ENCODE measurements at regions not wholly inside any gene's neighbourhood (a gene's known extent, or its start where the extent isn't known, plus 50 kb on each side); places are given as distances from the start of the nearest gene placed in this dataset.

- TF ChIP-seq POLR2AphosphoS5 (IDR thresholded peaks at IDR 0.05; ENCODE audit: low read depth, low read length) (no peak), FOXP2 (optimal IDR thresholded peaks at IDR 0.05; ENCODE audit: borderline replicate concordance, extremely low read depth, extremely low read length, insufficient read depth) (no peak), REST (IDR thresholded peaks at IDR 0.05; ENCODE audit: insufficient read depth in 1 of 2, low read depth in 2 of 2, low read length in 2 of 2) (no peak)
Measured at GRCh38 chr6:71079677-71080076, 122.8 kb upstream of the B3GAT2 start.

All from PFSK-1 (cell line).